Ovary (tissue), 3 donors: ENCODE measurements at regions not wholly inside any gene's neighbourhood (a gene's known extent, or its start where the extent isn't known, plus 50 kb on each side); places are given as distances from the start of the nearest gene placed in this dataset.

Source experiments
- CTCF ChIP-seq, 3 donors: fragments of 450-650 bp in 2 of 3; fragments of 200-600 bp in 1 of 3; IDR thresholded peaks; one replicate each; pipeline versions ENCODE4 v1.5.1 to v1.8.0; 2016 to 2022; ENCODE audit warnings: antibody characterized with exemption in 3 of 3, mild to moderate bottlenecking in 1 of 3
- EP300 ChIP-seq: sonication (generic); formaldehyde crosslinking; IDR thresholded peaks from one replicate; pipeline ENCODE4 v1.6.1; 2017; ENCODE audit warnings: antibody characterized with exemption
- POLR2A ChIP-seq: fragments of 450-650 bp; IDR thresholded peaks from one replicate; pipeline ENCODE4 v1.6.1; 2017; ENCODE audit warnings: antibody characterized with exemption, mild to moderate bottlenecking, moderate library complexity
- donor health status: DM: no; HTN: no; CAD: no.

DNA sequence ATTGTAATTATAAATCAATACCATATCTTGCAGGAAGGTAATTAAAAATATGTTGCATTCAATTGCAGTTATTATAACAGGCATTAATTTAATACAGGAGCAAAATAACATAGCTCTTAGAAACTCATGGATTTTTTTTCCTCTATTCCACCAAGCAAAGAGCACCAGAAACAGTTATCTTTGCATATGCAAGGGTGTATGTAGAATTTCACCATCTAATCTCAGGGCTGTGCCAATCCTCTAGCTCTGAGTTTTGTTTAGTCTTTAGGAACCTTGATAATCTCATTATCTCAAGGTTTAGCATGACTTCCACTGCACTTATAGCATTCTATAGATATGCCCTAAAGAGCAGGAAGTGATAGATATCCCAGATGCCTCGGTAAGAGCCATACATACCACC, 197.5 kb downstream of the VEGFC start:
- TF ChIP-seq CTCF (IDR thresholded peaks at IDR 0.05) (no peak), EP300 (no peak), POLR2A (no peak)
